Activated T-helper 1 cell treated with anti-CD3 and anti-CD28 coated beads, Interleukin-12 subunit alpha, Interleukin-12 subunit beta, Interleukin-2, Interleukin-4 antibody, amounts not matched to agents 30 ng/mL and 10 ng/mL and 1 ng/mL, durations not matched to agents 14 hours and 24 hours and 36 hours (primary cell): ENCODE measurements at regions not wholly inside any gene's neighbourhood (a gene's known extent, or its start where the extent isn't known, plus 50 kb on each side); places are given as distances from the start of the nearest gene placed in this dataset.

ENCODE experiments used
- DNase-seq: peaks from one replicate; pipeline ENCODE4 v3.0.0; 2021; ENCODE audit warnings: low spot score
- H3K27ac Mint-ChIP-seq: one replicate; pipeline ENCODE4 v1.8.0; 2021; ENCODE audit warnings: mild to moderate bottlenecking, mixed read lengths
- H3K27me3 Mint-ChIP-seq: one replicate; pipeline ENCODE4 v1.8.0; 2022; ENCODE audit warnings: mild to moderate bottlenecking, moderate library complexity, mixed read lengths; ENCODE audit not compliant: insufficient read depth
- H3K36me3 Mint-ChIP-seq: one replicate; pipeline ENCODE4 v1.8.0; 2021; ENCODE audit warnings: low read depth, mixed read lengths
- H3K4me1 Mint-ChIP-seq: one replicate; pipeline ENCODE4 v1.8.0; 2021; ENCODE audit warnings: low read depth, mixed read lengths
- H3K4me3 Mint-ChIP-seq: one replicate; pipeline ENCODE4 v1.8.0; 2021; ENCODE audit warnings: mild to moderate bottlenecking, moderate library complexity, mixed read lengths
- H3K9me3 Mint-ChIP-seq: one replicate; pipeline ENCODE4 v1.8.0; 2021; ENCODE audit warnings: mixed read lengths
- intact Hi-C: fragments of 100-400 bp; cut with micrococcal nuclease; formaldehyde crosslinking; loops from one replicate; pipeline ENCODE4 v1.15.1; 2024

DNA sequence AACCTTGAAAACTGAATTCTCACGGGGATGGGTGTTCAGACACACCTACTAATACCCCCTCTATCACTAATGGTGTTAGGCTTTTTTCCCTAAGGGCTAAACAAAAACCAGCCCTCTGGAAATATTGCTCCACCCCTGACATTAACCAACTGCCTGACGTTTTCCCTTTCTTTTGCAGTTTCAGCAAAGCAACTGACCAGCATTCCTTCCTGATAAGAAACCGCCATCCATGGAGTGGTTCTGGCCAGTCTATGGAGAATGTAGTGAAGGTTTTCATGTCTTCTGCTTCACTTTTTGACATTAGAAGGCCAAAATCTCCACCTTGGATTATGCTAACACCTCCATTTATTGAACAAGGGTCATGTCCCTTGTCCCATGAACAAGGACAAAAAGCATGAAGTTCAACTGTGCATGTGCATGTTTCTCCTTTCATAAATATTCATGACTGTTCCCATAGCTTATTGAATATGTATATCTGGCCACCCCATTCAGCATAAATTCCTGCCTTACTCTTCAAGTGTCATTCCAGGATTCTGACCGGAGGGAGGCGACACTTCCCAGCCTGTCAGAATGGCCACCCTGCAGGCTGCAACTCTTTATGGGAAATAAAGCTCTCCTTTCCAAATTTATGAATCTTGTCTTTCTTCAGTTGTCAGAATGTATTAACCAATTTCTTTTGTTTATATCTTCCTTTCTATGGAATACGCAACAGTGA is 314.3 kb downstream of the HHIPL2 start:
- Mint-ChIP-seq H3K4me1 (no peaks in the 10 kb centered on the region), H3K27ac (no peak overlapping the region), H3K9me3 (no peaks in the 10 kb centered on the region), H3K36me3 (no peaks in the 10 kb centered on the region), H3K4me3 (no peak overlapping the region), H3K27me3 (peaks cover 5% of the 10 kb centered on the region)
- intact Hi-C loops = no loop called here
- DNase-seq = no peak

DNA sequence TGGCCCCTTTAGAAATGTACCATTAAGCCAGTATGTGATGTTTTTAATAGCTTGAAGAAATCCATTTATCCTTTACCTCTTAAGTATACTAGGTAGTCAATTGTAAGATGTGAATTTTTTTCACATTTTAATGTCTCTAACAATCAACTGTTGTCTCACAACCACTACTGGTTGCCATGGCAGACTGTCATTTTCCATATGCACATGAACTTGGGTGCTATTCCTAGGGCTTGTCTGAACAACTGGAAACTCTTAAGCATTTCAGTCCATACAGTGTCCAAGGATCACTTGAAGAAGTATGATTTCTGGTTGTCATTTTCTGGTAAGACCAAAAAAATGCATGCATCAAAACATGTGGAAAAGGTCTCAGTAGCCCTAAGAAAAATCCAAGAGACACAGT is 315.1 kb downstream of the HHIPL2 start:
- Mint-ChIP-seq H3K27ac (no peak overlapping the region), H3K27me3 (peaks cover 5% of the 10 kb centered on the region), H3K36me3 (no peaks in the 10 kb centered on the region), H3K9me3 (no peaks in the 10 kb centered on the region), H3K4me3 (no peak overlapping the region), H3K4me1 (no peaks in the 10 kb centered on the region)
- no peak for DNase-seq
- intact Hi-C loops = no loop called here

DNA sequence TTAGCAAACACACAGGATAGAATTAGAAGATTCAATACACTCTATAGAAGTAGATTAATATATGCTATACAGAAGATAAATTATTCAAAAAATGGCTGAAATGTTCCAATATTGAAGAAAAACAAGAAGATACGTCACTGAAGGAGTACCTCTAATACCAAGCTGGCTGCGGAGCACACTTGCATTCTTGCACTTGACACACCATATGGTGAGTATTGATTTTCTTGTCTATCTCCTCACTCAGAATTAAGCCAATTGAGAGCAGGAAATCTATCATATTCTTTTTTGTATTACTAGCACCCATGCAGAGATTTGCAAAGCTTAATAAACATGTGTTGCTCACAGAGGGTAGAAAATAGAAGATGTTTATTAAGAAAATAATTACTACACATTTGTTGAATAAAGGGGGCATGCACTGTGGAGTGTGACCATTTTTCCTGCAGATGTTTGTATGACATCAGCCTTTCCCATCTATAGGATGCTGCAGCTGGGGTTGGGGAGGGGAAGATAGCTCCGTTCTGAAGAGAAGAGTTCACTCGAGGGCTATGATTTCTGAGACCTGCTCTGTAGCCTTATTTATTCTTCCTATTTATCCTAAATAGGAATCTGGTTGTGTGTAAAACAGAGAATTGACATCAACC is 318.1 kb downstream of the HHIPL2 start:
- Mint-ChIP-seq H3K27me3 (peaks cover 2% of the 10 kb centered on the region), H3K27ac (no peak overlapping the region), H3K36me3 (no peaks in the 10 kb centered on the region), H3K9me3 (peaks cover 3% of the 10 kb centered on the region), H3K4me1 (no peaks in the 10 kb centered on the region), H3K4me3 (no peak overlapping the region)
- intact Hi-C loops = no loop called here
- no peak for DNase-seq

DNA sequence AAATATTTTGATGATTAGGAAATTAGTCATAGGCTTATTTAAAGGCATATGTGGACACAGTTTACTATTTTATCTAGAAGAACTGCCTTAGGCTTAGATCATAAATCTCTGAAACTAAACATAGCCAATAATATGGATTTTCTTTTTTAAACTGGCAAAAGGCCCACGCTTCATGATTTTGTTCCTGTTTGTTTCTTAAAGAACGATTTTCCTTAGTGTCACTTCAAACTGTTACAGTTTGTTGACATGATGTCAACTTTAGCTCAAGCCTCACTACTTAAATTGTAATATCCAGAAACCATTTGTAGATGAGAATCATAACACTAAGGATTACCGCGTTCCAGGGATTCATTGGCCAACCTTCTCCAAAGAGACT is 322.6 kb downstream of the HHIPL2 start:
- H3K4me3 Mint-ChIP-seq = no peak overlapping the region
- no peaks in the 10 kb centered on the region for H3K36me3 Mint-ChIP-seq
- no peak for DNase-seq
- H3K4me1 Mint-ChIP-seq = no peaks in the 10 kb centered on the region
- H3K27ac Mint-ChIP-seq = no peak overlapping the region
- intact Hi-C loops = no loop called here
- H3K27me3 Mint-ChIP-seq = no peaks in the 10 kb centered on the region
- H3K9me3 Mint-ChIP-seq = peaks cover 3% of the 10 kb centered on the region

- Mint-ChIP-seq H3K4me3 (no peak overlapping the region), H3K4me1 (no peaks in the 10 kb centered on the region), H3K27ac (no peak overlapping the region), H3K36me3 (no peaks in the 10 kb centered on the region), H3K9me3 (peaks cover 3% of the 10 kb centered on the region), H3K27me3 (no peaks in the 10 kb centered on the region)
- no peak for DNase-seq
- intact Hi-C loops = no loop called here
These were observed 323.1 kb downstream of the HHIPL2 start for GRCh38 chr1:222224636-222225315.

GRCh38 chr1:222224156-222224555 is 323.7 kb downstream of the HHIPL2 start:
- H3K9me3 Mint-ChIP-seq = peaks cover 3% of the 10 kb centered on the region
- H3K27ac Mint-ChIP-seq = no peak overlapping the region
- no peak for DNase-seq
- H3K27me3 Mint-ChIP-seq = no peaks in the 10 kb centered on the region
- intact Hi-C loops = no loop called here
- no peaks in the 10 kb centered on the region for H3K4me1 Mint-ChIP-seq
- no peak overlapping the region for H3K4me3 Mint-ChIP-seq
- H3K36me3 Mint-ChIP-seq = no peaks in the 10 kb centered on the region

GRCh38 chr1:222223010-222223409 is 324.9 kb downstream of the HHIPL2 start:
- H3K9me3 Mint-ChIP-seq = peaks cover 3% of the 10 kb centered on the region
- H3K4me3 Mint-ChIP-seq = no peak overlapping the region
- no peaks in the 10 kb centered on the region for H3K4me1 Mint-ChIP-seq
- no peak overlapping the region for H3K27ac Mint-ChIP-seq
- H3K36me3 Mint-ChIP-seq = no peaks in the 10 kb centered on the region
- H3K27me3 Mint-ChIP-seq = no peaks in the 10 kb centered on the region
- no peak for DNase-seq
- intact Hi-C loops = no loop called here

DNA sequence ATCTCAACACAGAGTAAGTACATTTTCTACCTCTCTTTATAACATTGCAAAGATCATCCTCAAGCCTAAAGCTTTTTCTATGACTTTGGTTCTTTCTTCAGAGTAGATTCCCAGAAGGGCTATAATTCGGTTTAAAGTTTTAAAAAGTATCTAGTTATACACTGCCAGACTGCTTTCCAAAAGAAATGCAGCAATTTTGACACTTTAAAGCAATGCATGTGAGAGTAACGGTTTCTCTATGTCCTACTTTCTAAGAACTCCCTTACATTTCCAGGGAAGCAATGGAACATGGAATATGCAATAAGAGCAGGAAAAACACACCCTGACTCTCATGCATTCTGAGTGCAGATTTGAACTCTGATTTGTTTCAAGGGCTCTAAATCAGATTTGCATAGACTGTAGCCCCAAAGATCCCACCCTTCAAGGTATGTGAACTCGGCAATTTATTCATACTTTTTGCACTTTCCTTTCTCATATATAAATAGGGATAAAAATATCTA is 331.6 kb downstream of the HHIPL2 start:
- Mint-ChIP-seq H3K9me3 (no peaks in the 10 kb centered on the region), H3K4me1 (no peaks in the 10 kb centered on the region), H3K4me3 (no peak overlapping the region), H3K36me3 (no peaks in the 10 kb centered on the region), H3K27me3 (peaks cover 3% of the 10 kb centered on the region), H3K27ac (no peak overlapping the region)
- intact Hi-C loops = no loop called here
- DNase-seq = no peak

GRCh38 chr1:222210776-222211175 is 337.1 kb downstream of the HHIPL2 start:
- H3K4me3 Mint-ChIP-seq = no peak overlapping the region
- intact Hi-C loops = no loop called here
- H3K27ac Mint-ChIP-seq = no peak overlapping the region
- no peaks in the 10 kb centered on the region for H3K36me3 Mint-ChIP-seq
- no peaks in the 10 kb centered on the region for H3K9me3 Mint-ChIP-seq
- DNase-seq = no peak
- H3K4me1 Mint-ChIP-seq = no peaks in the 10 kb centered on the region
- peaks cover 3% of the 10 kb centered on the region for H3K27me3 Mint-ChIP-seq

GRCh38 chr1:222204475-222204874 is 343.4 kb downstream of the HHIPL2 start:
- Mint-ChIP-seq H3K27ac (no peak overlapping the region), H3K9me3 (no peaks in the 10 kb centered on the region), H3K27me3 (no peaks in the 10 kb centered on the region), H3K4me1 (no peaks in the 10 kb centered on the region), H3K36me3 (no peaks in the 10 kb centered on the region), H3K4me3 (no peak overlapping the region)
- intact Hi-C loops = no loop called here
- DNase-seq = no peak

GRCh38 chr1:222202831-222203230 is 345.1 kb downstream of the HHIPL2 start:
- Mint-ChIP-seq H3K27me3 (no peaks in the 10 kb centered on the region), H3K27ac (no peak overlapping the region), H3K4me1 (no peaks in the 10 kb centered on the region), H3K9me3 (no peaks in the 10 kb centered on the region), H3K4me3 (no peak overlapping the region), H3K36me3 (no peaks in the 10 kb centered on the region)
- DNase-seq = no peak
- intact Hi-C loops = no loop called here

DNA sequence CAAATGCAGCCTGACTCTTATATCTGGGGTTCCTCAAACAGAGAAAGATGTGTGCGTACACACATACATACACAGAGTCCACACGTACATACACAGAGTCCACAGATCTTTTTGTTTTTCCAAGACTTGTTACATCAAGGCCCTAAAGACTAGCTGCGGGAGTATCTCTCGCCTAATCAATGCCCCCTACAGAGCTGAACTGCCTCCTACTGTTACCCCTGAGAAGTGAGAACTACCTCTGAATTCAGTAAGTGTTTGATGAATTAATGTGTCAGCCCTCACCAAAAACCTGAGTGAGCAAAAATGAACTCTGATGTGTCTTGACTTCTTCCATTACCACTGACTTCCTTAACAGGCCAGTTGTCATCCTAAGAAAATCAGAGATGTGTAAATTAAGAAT is 351.2 kb downstream of the HHIPL2 start:
- Mint-ChIP-seq H3K36me3 (no peaks in the 10 kb centered on the region), H3K27me3 (no peaks in the 10 kb centered on the region), H3K9me3 (no peaks in the 10 kb centered on the region), H3K4me1 (no peaks in the 10 kb centered on the region), H3K4me3 (no peak overlapping the region), H3K27ac (no peak overlapping the region)
- DNase-seq = no peak
- intact Hi-C loops = no loop called here

- H3K9me3 Mint-ChIP-seq = no peaks in the 10 kb centered on the region
These were observed 351.6 kb downstream of the HHIPL2 start for GRCh38 chr1:222196288-222196687.

More at GRCh38 chr1:222196288-222196687, 351.6 kb downstream of the HHIPL2 start:
- Mint-ChIP-seq H3K36me3 (no peaks in the 10 kb centered on the region), H3K27me3 (no peaks in the 10 kb centered on the region), H3K27ac (no peak overlapping the region), H3K4me1 (no peaks in the 10 kb centered on the region), H3K4me3 (no peak overlapping the region)
- no peak for DNase-seq
- intact Hi-C loops = no loop called here
